Stimulated activated CD4-positive, alpha-beta T cell treated with anti-CD3 and anti-CD28 coated beads, Interleukin-15, amount 100 ng/mL, for 24 hours (primary cell): ENCODE measurements at regions not wholly inside any gene's neighbourhood (a gene's known extent, or its start where the extent isn't known, plus 50 kb on each side); places are given as distances from the start of the nearest gene placed in this dataset.
A peak's percentile ranks its signal among the peaks of the same experiment; 100 is the strongest.

Source experiments
- DNase-seq: peaks from one replicate; pipeline ENCODE4 v3.0.0-alpha.2; 2020

- no peak for DNase-seq
These were observed 76.1 kb upstream of the TMEM33 start for GRCh38 chr4:41859087-41859486.

GRCh38 chr4:41857226-41857641 is 78.0 kb upstream of the TMEM33 start:
- DNase-seq = no peak

- DNase-seq = no peak
These were observed 78.4 kb upstream of the TMEM33 start for GRCh38 chr4:41856797-41857196.

- no peak for DNase-seq
These were observed 81.3 kb upstream of the TMEM33 start for GRCh38 chr4:41853973-41854372.

GRCh38 chr4:41852229-41852628 is 83.0 kb upstream of the TMEM33 start:
- DNase-seq = no peak

- DNase-seq = no peak
These were observed 83.6 kb upstream of the TMEM33 start for GRCh38 chr4:41851621-41852020.

GRCh38 chr4:41844327-41844726 is 90.9 kb upstream of the TMEM33 start:
- DNase-seq = no peak

- DNase-seq = peak; percentile 9
These were observed 91.7 kb upstream of the PHOX2B start for GRCh38 chr4:41839916-41840854.

- no peak for DNase-seq
These were observed 90.1 kb upstream of the PHOX2B start for GRCh38 chr4:41838590-41838989.

- DNase-seq = no peak
These were observed 86.9 kb upstream of the PHOX2B start for GRCh38 chr4:41835321-41835995.

GRCh38 chr4:41832961-41833360 is 84.4 kb upstream of the PHOX2B start:
- no peak for DNase-seq

- DNase-seq = no peak
These were observed 73.8 kb upstream of the PHOX2B start for GRCh38 chr4:41822325-41822724.

- DNase-seq = no peak
These were observed 71.9 kb upstream of the PHOX2B start for GRCh38 chr4:41820473-41820872.

GRCh38 chr4:41819621-41820020 is 71.1 kb upstream of the PHOX2B start:
- no peak for DNase-seq

GRCh38 chr4:41815473-41815872 is 66.9 kb upstream of the PHOX2B start:
- no peak for DNase-seq

GRCh38 chr4:41814565-41814964 is 66.0 kb upstream of the PHOX2B start:
- DNase-seq = no peak

- DNase-seq = no peak
These were observed 58.3 kb upstream of the PHOX2B start for GRCh38 chr4:41806807-41807206.

GRCh38 chr4:41802590-41802989 is 54.1 kb upstream of the PHOX2B start:
- no peak for DNase-seq

GRCh38 chr4:41799126-41799525 is 50.6 kb upstream of the PHOX2B start:
- no peak for DNase-seq
